T47D (cell line): ENCODE measurements at regions not wholly inside any gene's neighbourhood (a gene's known extent, or its start where the extent isn't known, plus 50 kb on each side); places are given as distances from the start of the nearest gene placed in this dataset.

Experiments
- DNase-seq, 2 experiments: peaks; one replicate each; pipeline versions ENCODE4 v3.0.0 to v3.0.0-alpha.2; 2011 to 2012; ENCODE audit warnings: low read depth in 1 of 2, low spot score in 1 of 2
- JUND ChIP-seq: IDR thresholded peaks from 2 replicates; pipeline ENCODE4 v1.6.1; 2012; ENCODE audit warnings: low read depth
- in situ Hi-C: cut with HindIII; loops from 2 replicates; pipeline ENCODE4 v1.10.0; 2016; ENCODE audit warnings: low sequenced_read_pairs, low pct_unique_long_range_greater_than_20kb

- DNase-seq = no peak
- in situ Hi-C loops = no loop called here
- TF ChIP-seq JUND = no peak
Measured at GRCh38 chr9:78805771-78806170, 508.8 kb downstream of the PSAT1 start.

- no peak for TF ChIP-seq JUND
- in situ Hi-C loops = no loop called here
- DNase-seq = no peak
Measured at GRCh38 chr9:78806492-78807160, 509.7 kb downstream of the PSAT1 start.

DNA sequence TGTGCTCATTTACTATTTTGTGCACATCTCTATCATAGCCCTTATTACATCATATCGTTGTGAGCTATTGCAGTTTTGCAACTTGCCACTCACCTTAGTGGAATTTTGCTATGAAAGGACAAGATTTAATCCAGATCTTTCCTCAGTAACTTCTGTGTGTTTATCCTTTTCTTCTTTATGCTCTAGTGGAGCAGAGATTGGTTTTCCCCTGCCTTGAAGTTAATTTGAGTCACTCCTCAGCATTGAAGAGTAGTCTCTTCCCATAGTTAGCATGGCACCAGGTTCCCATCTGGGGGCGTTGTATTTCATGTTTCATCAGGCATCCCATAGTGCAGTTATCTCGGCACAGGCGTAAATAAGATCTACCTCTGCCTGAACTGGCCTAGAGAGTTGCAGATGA, 510.4 kb downstream of the PSAT1 start:
- in situ Hi-C loops = no loop called here
- TF ChIP-seq JUND = no peak
- DNase-seq = no peak

DNA sequence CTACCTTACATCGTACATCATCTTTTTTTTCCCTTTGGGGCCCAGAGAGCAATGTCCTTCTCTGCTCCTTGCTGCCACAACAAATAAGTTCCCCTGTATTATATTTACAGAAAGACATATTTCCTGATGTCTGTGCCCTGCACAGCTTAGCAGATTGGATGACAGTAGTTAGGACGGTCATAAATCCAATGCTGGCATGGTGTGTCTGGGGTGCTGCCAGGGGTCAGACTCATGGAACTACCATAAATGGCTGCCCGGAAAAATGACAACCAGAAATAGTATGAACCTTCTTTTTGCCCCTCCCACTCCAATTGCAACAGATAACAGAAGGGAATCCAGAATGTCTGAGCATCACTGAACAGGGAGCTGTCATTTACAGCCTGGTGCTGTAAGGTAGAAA, 511.1 kb downstream of the PSAT1 start:
- DNase-seq = no peak
- no peak for TF ChIP-seq JUND
- in situ Hi-C loops = no loop called here

DNA sequence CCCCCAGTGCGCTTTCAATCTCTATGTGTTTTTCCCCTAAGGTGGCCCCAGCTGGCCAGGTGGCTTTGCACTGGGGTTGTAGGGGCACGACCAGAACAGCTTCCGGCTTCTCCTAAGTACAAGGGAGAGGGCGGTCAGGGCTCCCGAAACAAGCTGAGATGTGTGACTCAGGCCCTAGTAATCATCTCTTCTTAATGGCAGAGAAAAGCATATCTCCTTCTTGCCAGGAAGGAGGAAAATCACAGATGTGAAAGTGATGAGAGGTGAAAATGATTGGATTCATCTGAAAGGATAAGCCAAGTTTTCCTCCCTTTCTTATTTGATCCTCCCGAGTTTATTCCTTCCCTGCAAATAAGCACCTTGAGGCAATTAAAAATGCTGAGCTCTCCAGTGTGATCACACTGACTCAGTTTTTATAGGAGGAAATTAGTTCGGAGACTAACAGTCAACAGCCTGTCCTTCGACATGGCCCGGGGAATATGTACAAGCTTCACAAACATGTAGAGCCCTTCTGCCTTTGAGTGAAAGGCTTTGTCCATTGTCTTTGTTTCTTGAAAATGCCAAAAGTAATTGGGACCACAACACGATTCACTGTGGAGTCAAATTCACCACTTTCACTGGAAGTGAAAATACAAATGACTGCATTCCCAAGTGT, 514.8 kb downstream of the PSAT1 start:
- in situ Hi-C loops = no loop called here
- no peak for TF ChIP-seq JUND
- DNase-seq = no peak

GRCh38 chr9:78812665-78813064, 515.7 kb downstream of the PSAT1 start:
- in situ Hi-C loops = no loop called here
- TF ChIP-seq JUND = no peak
- no peak for DNase-seq

DNA sequence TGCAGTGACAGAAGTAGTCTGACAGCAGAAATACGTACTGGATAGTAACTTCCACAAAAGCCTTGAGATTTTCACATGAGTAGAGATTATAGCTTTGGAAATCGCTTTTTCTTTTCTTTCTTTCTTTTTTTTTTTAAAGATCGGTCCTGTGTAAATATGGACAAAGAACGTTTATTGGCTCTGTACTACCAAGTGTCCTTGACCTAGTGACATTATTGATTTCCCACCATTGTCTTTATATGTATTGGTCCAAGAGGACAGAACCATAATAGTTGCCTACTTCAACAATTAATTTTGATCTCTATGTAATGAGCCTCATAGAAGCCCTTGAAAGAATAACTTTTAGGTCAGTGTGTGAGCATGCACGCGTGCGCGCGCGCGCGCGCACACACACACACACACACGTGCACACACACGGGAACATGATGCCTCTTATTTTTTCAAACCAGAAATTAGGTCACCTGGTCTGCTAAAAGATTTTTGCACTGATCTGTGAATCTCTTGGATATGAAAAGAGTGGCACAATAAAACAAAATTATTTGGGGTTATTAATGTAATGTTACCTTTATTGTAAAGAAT, 516.8 kb downstream of the PSAT1 start:
- TF ChIP-seq JUND = no peak
- in situ Hi-C loops = no loop called here
- no peak for DNase-seq

GRCh38 chr9:78821126-78821822, 524.3 kb downstream of the PSAT1 start:
- peak in 1 of 2 experiments; percentile 45 for DNase-seq
- no peak for TF ChIP-seq JUND
- in situ Hi-C loops = no loop called here

GRCh38 chr9:78826527-78826926, 529.6 kb downstream of the PSAT1 start:
- no peak for DNase-seq
- in situ Hi-C loops = no loop called here
- TF ChIP-seq JUND = no peak

GRCh38 chr9:78828521-78828920, 531.6 kb downstream of the PSAT1 start:
- in situ Hi-C loops = no loop called here
- TF ChIP-seq JUND = no peak
- no peak for DNase-seq

GRCh38 chr9:78830301-78830700, 533.4 kb downstream of the PSAT1 start:
- TF ChIP-seq JUND = no peak
- DNase-seq = no peak
- in situ Hi-C loops = no loop called here

DNA sequence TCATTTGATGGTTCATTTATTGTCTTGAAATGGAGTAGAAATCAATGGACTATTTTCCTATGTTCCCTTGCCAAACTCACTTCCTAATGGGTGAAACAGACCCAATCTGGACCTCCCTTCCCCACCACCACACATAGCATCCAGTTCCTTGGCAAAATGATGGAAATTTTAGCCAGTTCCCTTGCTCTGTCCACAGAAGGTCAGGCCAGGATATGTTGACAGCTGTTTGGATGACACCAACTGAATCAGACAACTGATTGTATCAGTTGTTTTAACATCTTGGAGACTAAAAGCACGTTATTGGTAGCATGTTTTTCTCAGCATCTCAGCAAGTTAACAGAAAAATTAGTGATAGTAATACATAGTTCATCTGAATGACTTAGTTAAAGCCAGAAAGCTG, 534.8 kb downstream of the PSAT1 start:
- no peak for DNase-seq
- in situ Hi-C loops = no loop called here
- no peak for TF ChIP-seq JUND

DNA sequence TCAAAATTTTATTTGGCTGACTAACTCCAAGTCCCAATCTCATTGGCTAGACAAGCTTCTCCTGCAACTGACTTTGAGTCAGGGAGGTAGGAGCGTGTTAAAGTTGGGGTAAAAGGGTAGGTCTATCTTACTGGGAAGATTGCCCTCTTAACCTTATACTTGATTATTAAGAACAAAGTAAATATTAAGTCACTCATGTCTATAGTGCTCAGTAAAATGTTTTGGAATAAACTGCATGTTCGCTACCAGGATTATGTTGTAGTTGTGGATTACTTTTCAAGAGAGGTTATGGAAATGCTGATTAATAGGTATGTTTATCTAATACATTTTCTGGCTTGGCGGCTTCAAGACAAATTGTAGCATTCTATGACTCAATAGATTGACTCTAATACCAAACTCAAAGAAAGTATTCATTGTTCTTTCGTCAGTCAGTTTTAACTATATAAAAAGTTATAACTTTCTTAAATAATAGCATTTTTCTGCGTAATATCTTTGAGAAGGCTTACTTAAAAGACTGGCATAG, 539.1 kb downstream of the PSAT1 start:
- DNase-seq = no peak
- in situ Hi-C loops = no loop called here
- TF ChIP-seq JUND = no peak
